ENCODE measurements at regions not wholly inside any gene's neighbourhood (a gene's known extent, or its start where the extent isn't known, plus 50 kb on each side); places are given as distances from the start of the nearest gene placed in this dataset.

GRCh38 chr12:124706363-124706762 lies 139.0 kb upstream of the NCOR2 start:
- Mint-ChIP-seq H3K9me3 (peaks cover 3% of the 10 kb centered on the region), H3K4me3 (no peak overlapping the region), H3K36me3 (ENCODE audit: low read depth) (no peaks in the 10 kb centered on the region), H3K4me1 (no peaks in the 10 kb centered on the region), H3K27me3 (no peaks in the 10 kb centered on the region), H3K27ac (no peak overlapping the region)
- no peak for ATAC-seq (ENCODE audit: low read depth)
- TF ChIP-seq CTCF (IDR thresholded peaks at IDR 0.05): no peak
- POLR2A ChIA-PET: interaction anchor here (0.7 kb wide), 1 partner anchor 15 kb away, joined by 3 read pairs; no protein-coding TSS in a partner anchor
- no peak for DNase-seq
- intact Hi-C loops (cut with micrococcal nuclease): no loop called here
- CTCF ChIA-PET: no interaction called here

GRCh38 chr12:124705545-124706138 lies 138.2 kb upstream of the NCOR2 start:
- H3K27ac Mint-ChIP-seq: no peak overlapping the region
- no peak overlapping the region for H3K4me3 Mint-ChIP-seq
- DNase-seq (no peak), ATAC-seq (ENCODE audit: low read depth) (no peak)
- H3K4me1 Mint-ChIP-seq: no peaks in the 10 kb centered on the region
- H3K36me3 Mint-ChIP-seq (ENCODE audit: low read depth): no peaks in the 10 kb centered on the region
- intact Hi-C loops (cut with micrococcal nuclease): no loop called here
- TF ChIP-seq CTCF (IDR thresholded peaks at IDR 0.05): no peak
- ChIA-PET POLR2A (no interaction called here), CTCF (no interaction called here)
- no peaks in the 10 kb centered on the region for H3K27me3 Mint-ChIP-seq
- H3K9me3 Mint-ChIP-seq: peaks cover 3% of the 10 kb centered on the region

- ChIA-PET POLR2A (no interaction called here), CTCF (no interaction called here)
- no peaks in the 10 kb centered on the region for H3K36me3 Mint-ChIP-seq (ENCODE audit: low read depth)
- TF ChIP-seq CTCF (IDR thresholded peaks at IDR 0.05): no peak
- DNase-seq (no peak), ATAC-seq (ENCODE audit: low read depth) (no peak)
- no peaks in the 10 kb centered on the region for H3K4me1 Mint-ChIP-seq
- no peak overlapping the region for H3K27ac Mint-ChIP-seq
- no peak overlapping the region for H3K4me3 Mint-ChIP-seq
- intact Hi-C loops (cut with micrococcal nuclease): no loop called here
- H3K27me3 Mint-ChIP-seq: no peaks in the 10 kb centered on the region
- peaks cover 3% of the 10 kb centered on the region for H3K9me3 Mint-ChIP-seq
These were observed 137.2 kb upstream of the NCOR2 start for GRCh38 chr12:124704619-124705018.

GRCh38 chr12:124703856-124704255 lies 136.4 kb upstream of the NCOR2 start:
- intact Hi-C loops (cut with micrococcal nuclease): no loop called here
- CTCF ChIA-PET: no interaction called here
- H3K4me3 Mint-ChIP-seq: no peak overlapping the region
- no peak overlapping the region for H3K27ac Mint-ChIP-seq
- POLR2A ChIA-PET: no interaction called here
- DNase-seq: no peak
- H3K9me3 Mint-ChIP-seq: peaks cover 3% of the 10 kb centered on the region
- no peak for TF ChIP-seq CTCF (IDR thresholded peaks at IDR 0.05)
- H3K27me3 Mint-ChIP-seq: peaks cover 5% of the 10 kb centered on the region
- no peaks in the 10 kb centered on the region for H3K4me1 Mint-ChIP-seq
- ATAC-seq (ENCODE audit: low read depth): no peak
- H3K36me3 Mint-ChIP-seq (ENCODE audit: low read depth): no peaks in the 10 kb centered on the region

- TF ChIP-seq CTCF (IDR thresholded peaks at IDR 0.05): no peak
- POLR2A ChIA-PET: no interaction called here
- peaks cover 9% of the 10 kb centered on the region for H3K27me3 Mint-ChIP-seq
- intact Hi-C loops (cut with micrococcal nuclease): no loop called here
- H3K36me3 Mint-ChIP-seq (ENCODE audit: low read depth): no peaks in the 10 kb centered on the region
- no peak for ATAC-seq (ENCODE audit: low read depth)
- CTCF ChIA-PET: no interaction called here
- no peak for DNase-seq
- H3K4me1 Mint-ChIP-seq: no peaks in the 10 kb centered on the region
- H3K27ac Mint-ChIP-seq: no peak overlapping the region
- peaks cover 3% of the 10 kb centered on the region for H3K9me3 Mint-ChIP-seq
- H3K4me3 Mint-ChIP-seq: no peak overlapping the region
These were observed 135.3 kb upstream of the NCOR2 start for GRCh38 chr12:124702736-124703135.

All from activated B cell treated with CpG ODN at 0.5 μM for 24 hours (primary cell).